DOHH2 (cell line): ENCODE measurements at regions not wholly inside any gene's neighbourhood (a gene's known extent, or its start where the extent isn't known, plus 50 kb on each side); places are given as distances from the start of the nearest gene placed in this dataset.

ENCODE experiments used
- H3F3A ChIP-seq: fragments of 200-600 bp; sonication (generic), shearing (Covaris generic); 2 replicates; pipeline ENCODE4 v1.6.0; 2016; ENCODE audit warnings: antibody characterized with exemption, mild to moderate bottlenecking; ENCODE audit not compliant: control insufficient read depth, insufficient read depth
- H3K27ac ChIP-seq: fragments of 200-600 bp; sonication (generic); 2 replicates; pipeline ENCODE4 v1.5.1; 2014; ENCODE audit warnings: low read depth, mild to moderate bottlenecking, low read length, moderate library complexity
- H3K27me3 ChIP-seq: fragments of 200-600 bp; sonication (generic); 2 replicates; pipeline ENCODE4 v1.6.1; 2014; ENCODE audit warnings: mild to moderate bottlenecking, low read length, mixed read lengths; ENCODE audit not compliant: control insufficient read depth
- H3K36me3 ChIP-seq: fragments of 200-600 bp; sonication (generic); 2 replicates; pipeline ENCODE4 v1.6.1; 2014; ENCODE audit warnings: mild to moderate bottlenecking, low read length, moderate library complexity, mixed read lengths; ENCODE audit not compliant: control insufficient read depth
- H3K4me1 ChIP-seq: fragments of 200-600 bp; sonication (generic); 2 replicates; pipeline ENCODE4 v1.6.1; 2014; ENCODE audit warnings: mild to moderate bottlenecking, low read length, mixed read lengths; ENCODE audit not compliant: control insufficient read depth
- H3K4me2 ChIP-seq: fragments of 200-600 bp; sonication (generic); 2 replicates; pipeline ENCODE4 v1.6.0; 2014; ENCODE audit warnings: mild to moderate bottlenecking, low read length, moderate library complexity
- H3K4me3 ChIP-seq: fragments of 200-600 bp; sonication (generic); 2 replicates; pipeline ENCODE4 v1.5.1; 2014; ENCODE audit warnings: mild to moderate bottlenecking, low read length, mixed read lengths
- H3K79me2 ChIP-seq: fragments of 200-600 bp; sonication (generic); 2 replicates; pipeline ENCODE4 v1.6.1; 2014; ENCODE audit warnings: mild to moderate bottlenecking, low read length, mixed read lengths; ENCODE audit not compliant: control insufficient read depth
- H3K9me2 ChIP-seq: fragments of 200-600 bp; sonication (generic); replicated peaks from 2 replicates; pipeline ENCODE4 v1.6.1; 2014; ENCODE audit warnings: mild to moderate bottlenecking, low read length, mixed read lengths; ENCODE audit not compliant: control insufficient read depth
- H3K9me3 ChIP-seq: fragments of 200-600 bp; sonication (generic); 2 replicates; pipeline ENCODE4 v1.6.1; 2014; ENCODE audit warnings: antibody characterized with exemption, low read length, mixed read lengths; ENCODE audit not compliant: control insufficient read depth, insufficient read depth
- H4K20me1 ChIP-seq: fragments of 200-600 bp; sonication (generic); 2 replicates; pipeline ENCODE4 v1.6.0; 2014; ENCODE audit warnings: low read depth, mild to moderate bottlenecking, antibody characterized with exemption, low read length, moderate library complexity; ENCODE audit not compliant: control insufficient read depth, insufficient read depth
- CTCF ChIP-seq: fragments of 200-600 bp; sonication (generic); IDR thresholded peaks from one replicate; pipeline ENCODE4 v1.5.1; 2014; ENCODE audit warnings: antibody characterized with exemption, mild to moderate bottlenecking, low read depth, low read length; ENCODE audit not compliant: poor library complexity, severe bottlenecking
- EZH2phosphoT487 ChIP-seq: fragments of 200-600 bp; sonication (generic); IDR thresholded peaks from 2 replicates; pipeline ENCODE4 v1.6.1; 2017; ENCODE audit warnings: borderline replicate concordance, mild to moderate bottlenecking, antibody characterized with exemption, low read length, moderate library complexity, mixed read lengths

- Histone ChIP-seq H3F3A (no peaks in the 10 kb centered on the region), H3K27me3 (no peaks in the 10 kb centered on the region), H3K4me3 (no peak overlapping the region), H3K27ac (no peak overlapping the region), H4K20me1 (no peaks in the 10 kb centered on the region), H3K79me2 (no peaks in the 10 kb centered on the region), H3K9me3 (no peaks in the 10 kb centered on the region), H3K4me2 (no peak overlapping the region), H3K4me1 (no peaks in the 10 kb centered on the region), H3K36me3 (no peaks in the 10 kb centered on the region), H3K9me2 (no peaks in the 10 kb centered on the region)
- TF ChIP-seq CTCF (no peak), EZH2phosphoT487 (no peak)
Observed at GRCh38 chr2:147223553-147224060, 621.2 kb upstream of the ACVR2A start.

- H3K9me3 ChIP-seq: no peaks in the 10 kb centered on the region
- H3K27ac ChIP-seq: no peak overlapping the region
- H3K9me2 ChIP-seq: no peaks in the 10 kb centered on the region
- no peaks in the 10 kb centered on the region for H4K20me1 ChIP-seq
- no peak overlapping the region for H3K4me2 ChIP-seq
- H3K4me3 ChIP-seq: no peak overlapping the region
- no peaks in the 10 kb centered on the region for H3K27me3 ChIP-seq
- H3K4me1 ChIP-seq: no peaks in the 10 kb centered on the region
- H3K79me2 ChIP-seq: no peaks in the 10 kb centered on the region
- TF ChIP-seq EZH2phosphoT487 (no peak), CTCF (no peak)
- H3F3A ChIP-seq: no peaks in the 10 kb centered on the region
- H3K36me3 ChIP-seq: no peaks in the 10 kb centered on the region
Observed at GRCh38 chr2:147223119-147223518, 621.7 kb upstream of the ACVR2A start.

- H3K4me1 ChIP-seq: no peaks in the 10 kb centered on the region
Observed at GRCh38 chr2:147222506-147222905, 622.3 kb upstream of the ACVR2A start.

More at GRCh38 chr2:147222506-147222905, 622.3 kb upstream of the ACVR2A start:
- H3K9me3 ChIP-seq: no peaks in the 10 kb centered on the region
- no peak overlapping the region for H3K4me3 ChIP-seq
- H3K4me2 ChIP-seq: no peak overlapping the region
- no peaks in the 10 kb centered on the region for H4K20me1 ChIP-seq
- no peak overlapping the region for H3K27ac ChIP-seq
- TF ChIP-seq EZH2phosphoT487 (no peak), CTCF (no peak)
- no peaks in the 10 kb centered on the region for H3F3A ChIP-seq
- H3K27me3 ChIP-seq: no peaks in the 10 kb centered on the region
- H3K79me2 ChIP-seq: no peaks in the 10 kb centered on the region
- no peaks in the 10 kb centered on the region for H3K36me3 ChIP-seq
- H3K9me2 ChIP-seq: no peaks in the 10 kb centered on the region
